ENCODE measurements at regions not wholly inside any gene's neighbourhood (a gene's known extent, or its start where the extent isn't known, plus 50 kb on each side); places are given as distances from the start of the nearest gene placed in this dataset.

GRCh38 chr6:133644548-133644891, 244.4 kb upstream of the TCF21 start:
- no peak for TF ChIP-seq CTCF (IDR thresholded peaks at IDR 0.05)
- ChIA-PET CTCF (interaction anchor here (0.6 kb wide), 1 partner anchor 13 kb away, joined by 5 read pairs; no protein-coding TSS in a partner anchor), POLR2A (no interaction called here)

GRCh38 chr6:133644892-133645619, 243.9 kb upstream of the TCF21 start:
- CTCF ChIA-PET, result interaction anchor here (0.6 kb wide), 1 partner anchor 13 kb away, joined by 5 read pairs; no protein-coding TSS in a partner anchor
- no peak for TF ChIP-seq CTCF (IDR thresholded peaks at IDR 0.05)
- Histone ChIP-seq H3K4me1 (ENCODE audit: insufficient read depth, low read length) (no peaks in the 10 kb centered on the region), H3K27me3 (ENCODE audit: control insufficient read depth in 1 of 2, insufficient read depth in 2 of 2, low read length in 2 of 2) (no peaks in the 10 kb centered on the region), H3K27ac (ENCODE audit: low read depth in 1 of 2, low read length in 2 of 2) (no peak overlapping the region), H3K9me3 (ENCODE audit: control insufficient read depth in 1 of 2, insufficient read depth in 1 of 2, low read length in 2 of 2) (no peaks in the 10 kb centered on the region), H3K36me3 (ENCODE audit: insufficient read depth, low read length) (no peaks in the 10 kb centered on the region), H3K4me3 (ENCODE audit: low read length) (no peak overlapping the region)
- Mint-ChIP-seq H3K27me3 (peaks cover 3% of the 10 kb centered on the region), H3K36me3 (ENCODE audit: low read depth) (no peaks in the 10 kb centered on the region), H3K4me1 (ENCODE audit: low read depth) (no peaks in the 10 kb centered on the region), H3K4me3 (no peak overlapping the region), H3K9me3 (no peaks in the 10 kb centered on the region), H3K27ac (no peak overlapping the region)
- DNase-seq (no peak), ATAC-seq (ENCODE audit: poor library complexity) (no peak)
- POLR2A ChIA-PET, result interaction anchor here (0.6 kb wide), 1 partner anchor 66 kb away, joined by 3 read pairs; no protein-coding TSS in a partner anchor
- intact Hi-C loops (cut with DNase I, micrococcal nuclease), result no loop called here

More at GRCh38 chr6:133644548-133644891, 244.4 kb upstream of the TCF21 start:
- Mint-ChIP-seq H3K27ac (no peak overlapping the region), H3K4me1 (ENCODE audit: low read depth) (no peaks in the 10 kb centered on the region), H3K9me3 (no peaks in the 10 kb centered on the region), H3K4me3 (no peak overlapping the region), H3K36me3 (ENCODE audit: low read depth) (no peaks in the 10 kb centered on the region), H3K27me3 (peaks cover 3% of the 10 kb centered on the region)
- no peak overlapping the region for H3K4me3 ChIP-seq (ENCODE audit: low read length)
- ATAC-seq (ENCODE audit: poor library complexity) (no peak), DNase-seq (no peak)
- no peaks in the 10 kb centered on the region for H3K27me3 ChIP-seq (ENCODE audit: control insufficient read depth in 1 of 2, insufficient read depth in 2 of 2, low read length in 2 of 2)
- intact Hi-C loops (cut with DNase I, micrococcal nuclease), result no loop called here
- no peak overlapping the region for H3K27ac ChIP-seq (ENCODE audit: low read depth in 1 of 2, low read length in 2 of 2)
- H3K36me3 ChIP-seq (ENCODE audit: insufficient read depth, low read length), result no peaks in the 10 kb centered on the region
- no peaks in the 10 kb centered on the region for H3K9me3 ChIP-seq (ENCODE audit: control insufficient read depth in 1 of 2, insufficient read depth in 1 of 2, low read length in 2 of 2)
- H3K4me1 ChIP-seq (ENCODE audit: insufficient read depth, low read length), result no peaks in the 10 kb centered on the region

- H3K9me3 ChIP-seq (ENCODE audit: control insufficient read depth in 1 of 2, insufficient read depth in 1 of 2, low read length in 2 of 2), result no peaks in the 10 kb centered on the region
- intact Hi-C loops (cut with DNase I, micrococcal nuclease), result no loop called here
- no peaks in the 10 kb centered on the region for H3K9me3 Mint-ChIP-seq
- no peak overlapping the region for H3K4me3 Mint-ChIP-seq
- no peak overlapping the region for H3K27ac Mint-ChIP-seq
- TF ChIP-seq CTCF (IDR thresholded peaks at IDR 0.05), result no peak
- ChIA-PET CTCF (no interaction called here), POLR2A (no interaction called here)
- H3K27me3 ChIP-seq (ENCODE audit: control insufficient read depth in 1 of 2, insufficient read depth in 2 of 2, low read length in 2 of 2), result no peaks in the 10 kb centered on the region
- peaks cover 3% of the 10 kb centered on the region for H3K27me3 Mint-ChIP-seq
- no peaks in the 10 kb centered on the region for H3K36me3 Mint-ChIP-seq (ENCODE audit: low read depth)
- no peaks in the 10 kb centered on the region for H3K36me3 ChIP-seq (ENCODE audit: insufficient read depth, low read length)
- H3K4me1 Mint-ChIP-seq (ENCODE audit: low read depth), result no peaks in the 10 kb centered on the region
- ATAC-seq (ENCODE audit: poor library complexity) (no peak), DNase-seq (no peak)
- H3K4me1 ChIP-seq (ENCODE audit: insufficient read depth, low read length), result no peaks in the 10 kb centered on the region
- H3K27ac ChIP-seq (ENCODE audit: low read depth in 1 of 2, low read length in 2 of 2), result no peak overlapping the region
- no peak overlapping the region for H3K4me3 ChIP-seq (ENCODE audit: low read length)
Measured at GRCh38 chr6:133645966-133646740, 242.8 kb upstream of the TCF21 start.
